GM23338 (cell line): ENCODE measurements at regions not wholly inside any gene's neighbourhood (a gene's known extent, or its start where the extent isn't known, plus 50 kb on each side); places are given as distances from the start of the nearest gene placed in this dataset.

Experiments used
- ATAC-seq: fragments of 200-7000 bp; cut with Tn5 transposase; 3 replicates; pipeline ENCODE4 v1.9.1; 2020
- DNase-seq: peaks from one replicate; pipeline ENCODE4 v3.0.0-alpha.2; 2015; ENCODE audit warnings: low spot score
- H2AFZ ChIP-seq: fragments of 200-600 bp; sonication (generic); 2 replicates; pipeline ENCODE4 v1.8.0; 2016; ENCODE audit warnings: antibody characterized with exemption, mild to moderate bottlenecking, moderate library complexity
- H3F3A ChIP-seq: fragments of 200-600 bp; sonication (generic); replicated peaks from 2 replicates; pipeline ENCODE4 v1.8.0; 2017; ENCODE audit warnings: antibody characterized with exemption, mixed run types, low read depth
- H3K27ac ChIP-seq: fragments of 200-600 bp; sonication (generic); 2 replicates; pipeline ENCODE4 v1.6.1; 2016; ENCODE audit warnings: low read depth
- H3K27me3 ChIP-seq: fragments of 200-600 bp; sonication (generic); 2 replicates; pipeline ENCODE4 v1.8.0; 2016; ENCODE audit warnings: mild to moderate bottlenecking, mixed run types, moderate library complexity; ENCODE audit not compliant: insufficient read depth
- H3K36me3 ChIP-seq: fragments of 200-600 bp; sonication (generic); 2 replicates; pipeline ENCODE4 v1.8.0; 2016; ENCODE audit warnings: mild to moderate bottlenecking; ENCODE audit not compliant: insufficient read depth
- H3K4me1 ChIP-seq: fragments of 200-600 bp; sonication (generic); 2 replicates; pipeline ENCODE4 v1.8.0; 2016; ENCODE audit warnings: mild to moderate bottlenecking, moderate library complexity; ENCODE audit not compliant: insufficient read depth
- H3K4me2 ChIP-seq: fragments of 200-600 bp; sonication (generic); 2 replicates; pipeline ENCODE4 v1.7.1; 2017; ENCODE audit warnings: mixed run types
- H3K4me3 ChIP-seq: fragments of 200-600 bp; sonication (generic); 2 replicates; pipeline ENCODE4 v1.6.1; 2016; ENCODE audit warnings: mixed run types
- H3K79me2 ChIP-seq: fragments of 200-600 bp; sonication (generic); replicated peaks from 2 replicates; pipeline ENCODE4 v1.8.0; 2017; ENCODE audit warnings: mild to moderate bottlenecking; ENCODE audit not compliant: insufficient read depth
- H3K9me2 ChIP-seq: fragments of 200-600 bp; sonication (generic); 2 replicates; pipeline ENCODE4 v1.8.0; 2017; ENCODE audit not compliant: insufficient read depth
- H4K20me1 ChIP-seq: fragments of 200-600 bp; sonication (generic); replicated peaks from 2 replicates; pipeline ENCODE4 v1.8.0; 2017; ENCODE audit warnings: mild to moderate bottlenecking; ENCODE audit not compliant: insufficient read depth
- H3K27ac Mint-ChIP-seq: 2 replicates; pipeline ENCODE4 v1.8.0; 2020; ENCODE audit warnings: inconsistent platforms, mild to moderate bottlenecking, moderate library complexity, mixed read lengths
- H3K27me3 Mint-ChIP-seq: 3 replicates; pipeline ENCODE4 v1.8.0; 2022; ENCODE audit warnings: low read depth, mild to moderate bottlenecking, moderate library complexity, mixed read lengths, inconsistent platforms; ENCODE audit not compliant: insufficient read depth, poor library complexity
- H3K36me3 Mint-ChIP-seq: 3 replicates; pipeline ENCODE4 v1.8.0; 2021; ENCODE audit warnings: low read depth, mild to moderate bottlenecking, inconsistent platforms, moderate library complexity, mixed read lengths
- H3K4me1 Mint-ChIP-seq: 3 replicates; pipeline ENCODE4 v1.8.0; 2020; ENCODE audit warnings: mild to moderate bottlenecking, inconsistent platforms, mixed read lengths
- H3K4me3 Mint-ChIP-seq: 3 replicates; pipeline ENCODE4 v1.8.0; 2021; ENCODE audit warnings: moderate library complexity, mild to moderate bottlenecking, inconsistent platforms, mixed read lengths
- H3K9me3 Mint-ChIP-seq: 3 replicates; pipeline ENCODE4 v1.8.0; 2020; ENCODE audit warnings: moderate library complexity, mild to moderate bottlenecking, inconsistent platforms, mixed read lengths
- CTCF ChIP-seq, 2 experiments: fragments of 200-600 bp in 1 of 2; sonication (generic) in 1 of 2; conservative IDR thresholded peaks; 2 replicates each; pipeline versions ENCODE4 v1.5.1 to v1.6.1; 2016 to 2017; ENCODE audit warnings: antibody characterized with exemption in 2 of 2, low read depth in 2 of 2, mild to moderate bottlenecking in 2 of 2, moderate library complexity in 1 of 2
- ETS1 ChIP-seq: IDR thresholded peaks from 2 replicates; pipeline ENCODE4 v1.6.1; 2016; ENCODE audit warnings: antibody characterized with exemption
- EZH2 ChIP-seq: fragments of 200-600 bp; sonication (generic); IDR thresholded peaks from one replicate; pipeline ENCODE4 v1.8.0; 2017; ENCODE audit warnings: antibody characterized with exemption, mild to moderate bottlenecking, low read depth; ENCODE audit not compliant: unreplicated experiment
- EZH2phosphoT487 ChIP-seq: fragments of 200-600 bp; sonication (generic); IDR thresholded peaks from one replicate; pipeline ENCODE4 v1.8.1; 2018; ENCODE audit warnings: antibody characterized with exemption; ENCODE audit not compliant: unreplicated experiment
- JUNB ChIP-seq: IDR thresholded peaks from one replicate; pipeline ENCODE4 v1.6.1; 2016; ENCODE audit warnings: antibody characterized with exemption; ENCODE audit not compliant: unreplicated experiment
- ZNF462 ChIP-seq: fragments of 250-450 bp; sonication (Bioruptor Pico); IDR thresholded peaks from 2 replicates; pipeline ENCODE4 v1.5.0; 2020; ENCODE audit warnings: mild to moderate bottlenecking, moderate library complexity

GRCh38 chr13:38602266-38602665, 84.6 kb upstream of the FREM2 start:
- H3K9me3 Mint-ChIP-seq = no peaks in the 10 kb centered on the region
- H3K4me1 ChIP-seq = peaks cover 10% of the 10 kb centered on the region
- no peak for ATAC-seq

More at GRCh38 chr13:38602266-38602665, 84.6 kb upstream of the FREM2 start:
- no peaks in the 10 kb centered on the region; the same call in 1 of the 2 replicates for H3K9me2 ChIP-seq
- H3K27me3 Mint-ChIP-seq = peaks cover 5% of the 10 kb centered on the region
- no peak for TF ChIP-seq JUNB
- TF ChIP-seq EZH2 = no peak
- TF ChIP-seq ZNF462 (CRISPR knock-in tag) = no peak
- no peak for TF ChIP-seq ETS1
- TF ChIP-seq CTCF (conservative IDR thresholded peaks at IDR 0.05; ENCODE audit: low read depth in 2 of 2) = no peak
- no peak for TF ChIP-seq EZH2phosphoT487
- no peaks in the 10 kb centered on the region for H4K20me1 ChIP-seq
- H3K27ac ChIP-seq = no peak overlapping the region
- H3K36me3 ChIP-seq = no peaks in the 10 kb centered on the region
- H2AFZ ChIP-seq = no peak overlapping the region
- no peaks in the 10 kb centered on the region for H3K27me3 ChIP-seq
- DNase-seq = no peak
- H3F3A ChIP-seq = no peaks in the 10 kb centered on the region
- H3K79me2 ChIP-seq = no peaks in the 10 kb centered on the region
- peaks cover 9% of the 10 kb centered on the region for H3K4me1 Mint-ChIP-seq
- no peak overlapping the region for H3K4me2 ChIP-seq
- H3K27ac Mint-ChIP-seq = no peak overlapping the region
- H3K4me3 Mint-ChIP-seq = no peak overlapping the region
- no peak overlapping the region for H3K4me3 ChIP-seq
- H3K36me3 Mint-ChIP-seq = no peaks in the 10 kb centered on the region
